Sigmoid colon (tissue), 6 donors: ENCODE measurements at regions not wholly inside any gene's neighbourhood (a gene's known extent, or its start where the extent isn't known, plus 50 kb on each side); places are given as distances from the start of the nearest gene placed in this dataset.

Source experiments
- DNase-seq: peaks from one replicate; pipeline ENCODE4 v3.0.0-alpha.2; 2019
- H3K27ac ChIP-seq, 4 donors: fragments of 200-600 bp; sonication (generic); one replicate each; pipeline ENCODE4 v1.5.1; 2016 to 2019; ENCODE audit warnings: mild to moderate bottlenecking in 1 of 4
- H3K27me3 ChIP-seq, 3 donors: fragments of 200-600 bp; sonication (generic); one replicate each; pipeline ENCODE4 v1.5.1; 2019; ENCODE audit warnings: mild to moderate bottlenecking in 1 of 3
- H3K36me3 ChIP-seq, 4 donors: fragments of 200-600 bp; sonication (generic); one replicate each; pipeline ENCODE4 v1.5.1; 2016 to 2019
- H3K4me1 ChIP-seq, 4 donors: fragments of 200-600 bp; sonication (generic); one replicate each; pipeline ENCODE4 v1.5.1; 2017 to 2019
- H3K4me3 ChIP-seq, 4 donors: fragments of 200-600 bp; sonication (generic); one replicate each; pipeline ENCODE4 v1.5.1; 2017 to 2019; ENCODE audit warnings: mild to moderate bottlenecking in 2 of 4, moderate library complexity in 1 of 4
- H3K9me3 ChIP-seq, 4 donors: fragments of 200-600 bp in 3 of 4; sonication (generic) in 3 of 4; one replicate each; pipeline versions ENCODE4 v1.5.1 to v1.6.1; 2013 to 2019
- CTCF ChIP-seq, 4 experiments: fragments of 450-650 bp in 3 of 4; fragments of 200-600 bp in 1 of 4; IDR thresholded peaks; one replicate each; pipeline ENCODE4 v1.5.1; 2016 to 2019; ENCODE audit warnings: antibody characterized with exemption in 4 of 4, mild to moderate bottlenecking in 3 of 4, moderate library complexity in 2 of 4
- EP300 ChIP-seq, 4 donors: sonication (generic); formaldehyde crosslinking; IDR thresholded peaks; one replicate each; pipeline ENCODE4 v1.6.1; 2017; ENCODE audit warnings: antibody characterized with exemption in 4 of 4
- POLR2A ChIP-seq, 2 donors: fragments of 450-650 bp; IDR thresholded peaks; one replicate each; pipeline ENCODE4 v1.6.1; 2016; ENCODE audit warnings: antibody characterized with exemption in 2 of 2, mild to moderate bottlenecking in 2 of 2, moderate library complexity in 2 of 2
- POLR2AphosphoS5 ChIP-seq, 4 donors: sonication (generic); formaldehyde crosslinking; IDR thresholded peaks; one replicate each; pipeline ENCODE4 v1.6.1; 2017; ENCODE audit warnings: antibody characterized with exemption in 4 of 4
- WGBS, 2 donors: extraction: QIAGEN DNeasy Blood & Tissue Kit; methylation state at CpG; one replicate each; pipeline ENCODE4 v1.1.7; 2013; 5-methylcytosine and 5-hydroxymethylcytosine counted together
- intact Hi-C: fragments of 100-400 bp; cut with DNase I; formaldehyde crosslinking; loops from one replicate; pipeline ENCODE4 v1.15.1; 2023
- donor health status: healthy with polysubstance abuse.
- donor health status: healthy.

GRCh38 chr6:126199466-126199865 lies 140.4 kb upstream of the CENPW start:
- Histone ChIP-seq H3K27me3 (no peaks in the 10 kb centered on the region), H3K27ac (no peak overlapping the region), H3K4me1 (no peaks in the 10 kb centered on the region), H3K36me3 (no peaks in the 10 kb centered on the region), H3K4me3 (no peak overlapping the region), H3K9me3 (no peaks in the 10 kb centered on the region)
- intact Hi-C loops: no loop called here
- no peak for DNase-seq
- no peak for TF ChIP-seq POLR2AphosphoS5 (IDR thresholded peaks at IDR 0.05)
- TF ChIP-seq CTCF (IDR thresholded peaks at IDR 0.05): no peak
- no peak for TF ChIP-seq EP300 (IDR thresholded peaks at IDR 0.05)
- no peak for TF ChIP-seq POLR2A (IDR thresholded peaks at IDR 0.05)
- 78 to 84% methylated on average over 1 of the region's 1 CpG for WGBS, 2 donors

- TF ChIP-seq POLR2A (IDR thresholded peaks at IDR 0.05): no peak
- no peak for TF ChIP-seq CTCF (IDR thresholded peaks at IDR 0.05)
- no peaks in the 10 kb centered on the region for H3K27me3 ChIP-seq
- no peak overlapping the region for H3K27ac ChIP-seq
- H3K9me3 ChIP-seq: no peaks in the 10 kb centered on the region
- no peak overlapping the region for H3K4me3 ChIP-seq
- no peaks in the 10 kb centered on the region for H3K4me1 ChIP-seq
- H3K36me3 ChIP-seq: no peaks in the 10 kb centered on the region
- DNase-seq: no peak
- WGBS, 2 donors: 85% methylated on average over 2 of the region's 2 CpGs
- intact Hi-C loops: no loop called here
These were observed 137.2 kb upstream of the CENPW start for GRCh38 chr6:126202707-126203106.

DNA sequence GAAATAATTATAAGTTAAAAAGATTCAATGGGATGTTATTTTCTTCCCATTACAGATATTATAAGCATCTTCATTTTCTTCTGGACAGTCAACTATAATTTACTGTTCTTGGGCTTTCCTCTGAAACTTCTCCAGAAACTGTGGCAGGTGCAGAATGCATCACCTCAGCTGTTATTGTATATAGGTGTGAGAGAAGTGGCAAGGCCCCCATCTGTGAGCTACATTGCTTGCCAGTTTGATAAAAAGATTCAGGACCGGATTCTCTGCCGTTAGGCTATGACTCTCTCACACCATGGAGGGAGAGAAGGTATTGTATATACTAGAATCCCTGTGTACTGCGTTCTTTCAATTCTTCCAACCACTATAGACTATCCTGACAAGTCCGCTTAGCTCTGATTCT lies 135.8 kb upstream of the CENPW start:
- intact Hi-C loops: no loop called here
- H3K36me3 ChIP-seq: no peaks in the 10 kb centered on the region
- no peaks in the 10 kb centered on the region for H3K9me3 ChIP-seq
- no peaks in the 10 kb centered on the region for H3K27me3 ChIP-seq
- DNase-seq: no peak
- H3K4me3 ChIP-seq: no peak overlapping the region
- TF ChIP-seq CTCF (IDR thresholded peaks at IDR 0.05) (no peak), POLR2A (IDR thresholded peaks at IDR 0.05) (no peak), EP300 (IDR thresholded peaks at IDR 0.05) (no peak), POLR2AphosphoS5 (IDR thresholded peaks at IDR 0.05) (no peak)
- no peak overlapping the region for H3K27ac ChIP-seq
- 93 to 94% methylated on average over 4 of the region's 4 CpGs for WGBS, 2 donors
- no peaks in the 10 kb centered on the region for H3K4me1 ChIP-seq

- DNase-seq: no peak
- Histone ChIP-seq H3K27me3 (no peaks in the 10 kb centered on the region), H3K36me3 (no peaks in the 10 kb centered on the region), H3K4me3 (no peak overlapping the region), H3K27ac (no peak overlapping the region), H3K4me1 (no peaks in the 10 kb centered on the region), H3K9me3 (no peaks in the 10 kb centered on the region)
- intact Hi-C loops: no loop called here
- TF ChIP-seq POLR2AphosphoS5 (IDR thresholded peaks at IDR 0.05) (no peak), CTCF (IDR thresholded peaks at IDR 0.05) (no peak)
These were observed 135.3 kb upstream of the CENPW start for GRCh38 chr6:126204598-126204997.

- Histone ChIP-seq H3K27me3 (no peaks in the 10 kb centered on the region), H3K27ac (no peak overlapping the region)
- intact Hi-C loops: no loop called here
These were observed 133.2 kb upstream of the CENPW start for GRCh38 chr6:126206504-126207246.

More at GRCh38 chr6:126206504-126207246, 133.2 kb upstream of the CENPW start:
- H3K36me3 ChIP-seq: no peaks in the 10 kb centered on the region
- H3K4me1 ChIP-seq: no peaks in the 10 kb centered on the region
- no peak overlapping the region for H3K4me3 ChIP-seq
- WGBS, 2 donors: 66 to 70% methylated on average over 1 of the region's 1 CpG
- no peaks in the 10 kb centered on the region for H3K9me3 ChIP-seq
- no peak for TF ChIP-seq CTCF (IDR thresholded peaks at IDR 0.05)
- TF ChIP-seq POLR2AphosphoS5 (IDR thresholded peaks at IDR 0.05): no peak
- TF ChIP-seq POLR2A (IDR thresholded peaks at IDR 0.05): no peak
- no peak for DNase-seq
